HG03025 (cell line): ENCODE measurements at regions not wholly inside any gene's neighbourhood (a gene's known extent, or its start where the extent isn't known, plus 50 kb on each side); places are given as distances from the start of the nearest gene placed in this dataset.

ENCODE experiments used
- ATAC-seq: cut with Tn5 transposase; IDR thresholded peaks from one replicate; pipeline ENCODE4 v1.9.1; 2021; ENCODE audit warnings: mild to moderate bottlenecking, moderate library complexity; ENCODE audit not compliant: unreplicated experiment, low FRiP score

- no peak for ATAC-seq
Measured at GRCh38 chr12:93099792-93100191, 170.7 kb upstream of the EEA1 start.

GRCh38 chr12:93100610-93101009 is 171.5 kb upstream of the EEA1 start:
- ATAC-seq = no peak

- no peak for ATAC-seq
Measured at GRCh38 chr12:93101367-93101766, 172.3 kb upstream of the EEA1 start.

- no peak for ATAC-seq
Measured at GRCh38 chr12:93102312-93102711, 173.2 kb upstream of the EEA1 start.

- ATAC-seq = no peak
Measured at GRCh38 chr12:93102744-93103143, 173.6 kb upstream of the EEA1 start.

- ATAC-seq = no peak
Measured at GRCh38 chr12:93103154-93103553, 174.1 kb upstream of the EEA1 start.

GRCh38 chr12:93104535-93104934 is 175.4 kb upstream of the EEA1 start:
- no peak for ATAC-seq

GRCh38 chr12:93106910-93107309 is 177.8 kb upstream of the EEA1 start:
- no peak for ATAC-seq

- no peak for ATAC-seq
Measured at GRCh38 chr12:93107514-93108312, 178.6 kb upstream of the EEA1 start.

- ATAC-seq = no peak
Measured at GRCh38 chr12:93108985-93109384, 179.9 kb upstream of the EEA1 start.

- ATAC-seq = no peak
Measured at GRCh38 chr12:93109551-93110203, 180.6 kb upstream of the EEA1 start.

- ATAC-seq = no peak
Measured at GRCh38 chr12:93111773-93112172, 182.7 kb upstream of the EEA1 start.

GRCh38 chr12:93113317-93114006 is 184.4 kb upstream of the EEA1 start:
- no peak for ATAC-seq

- no peak for ATAC-seq
Measured at GRCh38 chr12:93115198-93115601, 186.1 kb upstream of the EEA1 start.

GRCh38 chr12:93115646-93116045 is 186.6 kb upstream of the EEA1 start:
- ATAC-seq = no peak

- no peak for ATAC-seq
Measured at GRCh38 chr12:93116632-93117031, 187.5 kb upstream of the EEA1 start.

GRCh38 chr12:93121729-93122488 is 192.8 kb upstream of the EEA1 start:
- ATAC-seq = no peak

GRCh38 chr12:93122569-93123091 is 193.5 kb upstream of the EEA1 start:
- ATAC-seq = no peak

- ATAC-seq = no peak
Measured at GRCh38 chr12:93125126-93125525, 196.0 kb upstream of the EEA1 start.

GRCh38 chr12:93126069-93126474 is 197.0 kb upstream of the EEA1 start:
- ATAC-seq = no peak
